Parathyroid adenoma (tissue), 2 donors: ENCODE measurements at regions not wholly inside any gene's neighbourhood (a gene's known extent, or its start where the extent isn't known, plus 50 kb on each side); places are given as distances from the start of the nearest gene placed in this dataset.

Source experiments
- H2AFZ ChIP-seq: fragments of 300-600 bp; sonication (generic); one replicate; pipeline ENCODE4 v1.7.0; 2017; ENCODE audit warnings: antibody characterized with exemption, mild to moderate bottlenecking
- H3K27ac ChIP-seq: fragments of 300-600 bp; sonication (generic); one replicate; pipeline ENCODE4 v1.7.0; 2017
- H3K27me3 ChIP-seq: fragments of 300-600 bp; sonication (generic); one replicate; pipeline ENCODE4 v1.7.0; 2017; ENCODE audit warnings: low read length; ENCODE audit not compliant: control insufficient read depth, insufficient read depth
- H3K36me3 ChIP-seq: fragments of 300-600 bp; sonication (generic); one replicate; pipeline ENCODE4 v1.7.0; 2017; ENCODE audit warnings: low read length; ENCODE audit not compliant: control insufficient read depth, insufficient read depth
- H3K4me1 ChIP-seq: fragments of 300-600 bp; sonication (generic); one replicate; pipeline ENCODE4 v1.7.0; 2017; ENCODE audit warnings: control low read depth
- H3K4me2 ChIP-seq: fragments of 300-600 bp; sonication (generic); one replicate; pipeline ENCODE4 v1.7.0; 2017; ENCODE audit warnings: low read length
- H3K4me3 ChIP-seq: fragments of 300-600 bp; sonication (generic); one replicate; pipeline ENCODE4 v1.7.0; 2017; ENCODE audit warnings: low read depth, low read length
- H3K79me2 ChIP-seq: fragments of 300-600 bp; sonication (generic); one replicate; pipeline ENCODE4 v1.7.0; 2017; ENCODE audit warnings: control low read depth
- H3K9ac ChIP-seq: fragments of 300-600 bp; sonication (generic); one replicate; pipeline ENCODE4 v1.7.0; 2017; ENCODE audit warnings: mild to moderate bottlenecking
- H3K9me3 ChIP-seq: fragments of 300-600 bp; sonication (generic); one replicate; pipeline ENCODE4 v1.7.0; 2017; ENCODE audit warnings: low read length; ENCODE audit not compliant: control insufficient read depth
- TF ChIP-seq, protein P1 (sequence below): fragments of 300-600 bp; sonication (generic); IDR thresholded peaks from one replicate; pipeline ENCODE4 v1.7.0; 2017; ENCODE audit warnings: antibody characterized with exemption, mild to moderate bottlenecking
- donor health status: primary hyperparathyroidism.

- peak overlapping the region; percentile 52 for H3K4me2 ChIP-seq
- no peak overlapping the region for H3K9ac ChIP-seq
- no peaks in the 10 kb centered on the region for H3K27me3 ChIP-seq
- H3K36me3 ChIP-seq = no peaks in the 10 kb centered on the region
- H3K79me2 ChIP-seq = no peaks in the 10 kb centered on the region
- H3K4me3 ChIP-seq = no peak overlapping the region
- H2AFZ ChIP-seq = peak overlapping the region; percentile 86
- H3K27ac ChIP-seq = peak overlapping the region; percentile 73
- H3K9me3 ChIP-seq = no peaks in the 10 kb centered on the region
- TF ChIP-seq, protein P1, sequence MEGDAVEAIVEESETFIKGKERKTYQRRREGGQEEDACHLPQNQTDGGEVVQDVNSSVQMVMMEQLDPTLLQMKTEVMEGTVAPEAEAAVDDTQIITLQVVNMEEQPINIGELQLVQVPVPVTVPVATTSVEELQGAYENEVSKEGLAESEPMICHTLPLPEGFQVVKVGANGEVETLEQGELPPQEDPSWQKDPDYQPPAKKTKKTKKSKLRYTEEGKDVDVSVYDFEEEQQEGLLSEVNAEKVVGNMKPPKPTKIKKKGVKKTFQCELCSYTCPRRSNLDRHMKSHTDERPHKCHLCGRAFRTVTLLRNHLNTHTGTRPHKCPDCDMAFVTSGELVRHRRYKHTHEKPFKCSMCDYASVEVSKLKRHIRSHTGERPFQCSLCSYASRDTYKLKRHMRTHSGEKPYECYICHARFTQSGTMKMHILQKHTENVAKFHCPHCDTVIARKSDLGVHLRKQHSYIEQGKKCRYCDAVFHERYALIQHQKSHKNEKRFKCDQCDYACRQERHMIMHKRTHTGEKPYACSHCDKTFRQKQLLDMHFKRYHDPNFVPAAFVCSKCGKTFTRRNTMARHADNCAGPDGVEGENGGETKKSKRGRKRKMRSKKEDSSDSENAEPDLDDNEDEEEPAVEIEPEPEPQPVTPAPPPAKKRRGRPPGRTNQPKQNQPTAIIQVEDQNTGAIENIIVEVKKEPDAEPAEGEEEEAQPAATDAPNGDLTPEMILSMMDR = no peak
- peaks cover 52% of the 10 kb centered on the region for H3K4me1 ChIP-seq
Measured at GRCh38 chr10:44309939-44310761, 74.7 kb downstream of the CXCL12 start.

- Histone ChIP-seq H3K4me3 (no peak overlapping the region), H3K27me3 (no peaks in the 10 kb centered on the region), H3K79me2 (no peaks in the 10 kb centered on the region), H3K4me1 (peaks cover 48% of the 10 kb centered on the region), H3K9ac (no peak overlapping the region), H2AFZ (peak overlapping the region; percentile 56), H3K4me2 (no peak overlapping the region), H3K27ac (peak overlapping the region; percentile 73), H3K36me3 (no peaks in the 10 kb centered on the region), H3K9me3 (no peaks in the 10 kb centered on the region)
- TF ChIP-seq, protein P1 = no peak
Measured at GRCh38 chr10:44309361-44309760, 75.5 kb downstream of the CXCL12 start.

DNA sequence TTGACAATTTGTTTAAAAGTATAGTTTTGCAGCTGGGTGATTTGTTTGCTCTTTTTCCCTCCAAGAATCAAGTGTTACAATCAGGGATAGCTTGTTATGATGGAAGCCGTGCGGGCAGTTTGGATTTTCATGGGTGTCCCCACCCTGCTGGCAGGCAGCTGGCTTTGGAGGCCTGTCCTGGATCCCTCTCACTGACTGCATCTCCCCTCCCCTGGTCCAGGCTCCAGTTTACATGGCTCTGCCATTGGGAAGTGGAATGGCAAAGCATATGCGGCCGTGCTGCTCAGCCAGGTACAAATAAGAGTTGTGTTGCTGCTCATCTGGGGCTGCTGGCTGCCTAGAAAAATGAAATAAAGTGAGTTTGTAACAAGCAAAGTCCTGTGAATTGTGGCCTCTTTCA lies 76.0 kb downstream of the CXCL12 start:
- Histone ChIP-seq H3K9me3 (no peaks in the 10 kb centered on the region), H3K4me3 (no peak overlapping the region), H3K4me1 (peaks cover 45% of the 10 kb centered on the region), H2AFZ (peak overlapping the region; percentile 56), H3K36me3 (no peaks in the 10 kb centered on the region), H3K27ac (peak overlapping the region; percentile 73), H3K27me3 (no peaks in the 10 kb centered on the region), H3K4me2 (no peak overlapping the region), H3K79me2 (no peaks in the 10 kb centered on the region), H3K9ac (no peak overlapping the region)
- TF ChIP-seq, protein P1 = no peak

DNA sequence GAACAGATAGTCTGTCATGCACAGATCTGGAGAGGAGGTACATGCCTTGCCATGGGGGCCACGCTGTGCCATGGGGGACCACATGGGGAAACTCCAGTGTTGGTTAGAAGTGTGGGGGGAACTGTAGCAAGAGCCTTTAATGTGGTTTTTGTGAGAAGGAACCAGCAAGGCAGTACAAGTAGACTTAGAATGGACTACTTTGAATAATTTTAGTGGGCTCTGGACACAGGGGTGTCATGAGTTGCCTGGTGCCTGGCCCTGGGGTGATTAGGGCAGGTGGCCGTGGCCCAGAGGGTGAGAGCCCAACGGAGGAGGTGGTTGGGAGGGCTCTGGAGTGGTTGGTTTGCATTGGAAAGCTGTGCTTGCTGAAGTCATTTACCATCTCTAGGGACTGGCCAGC lies 77.2 kb downstream of the CXCL12 start:
- H3K9me3 ChIP-seq = no peaks in the 10 kb centered on the region
- H3K79me2 ChIP-seq = no peaks in the 10 kb centered on the region
- H3K4me1 ChIP-seq = peaks cover 42% of the 10 kb centered on the region
- no peak overlapping the region for H3K4me2 ChIP-seq
- TF ChIP-seq, protein P1 = no peak
- no peaks in the 10 kb centered on the region for H3K36me3 ChIP-seq
- H2AFZ ChIP-seq = peak overlapping the region; percentile 51
- no peaks in the 10 kb centered on the region for H3K27me3 ChIP-seq
- peak overlapping the region; percentile 73 for H3K27ac ChIP-seq
- H3K9ac ChIP-seq = no peak overlapping the region
- no peak overlapping the region for H3K4me3 ChIP-seq

DNA sequence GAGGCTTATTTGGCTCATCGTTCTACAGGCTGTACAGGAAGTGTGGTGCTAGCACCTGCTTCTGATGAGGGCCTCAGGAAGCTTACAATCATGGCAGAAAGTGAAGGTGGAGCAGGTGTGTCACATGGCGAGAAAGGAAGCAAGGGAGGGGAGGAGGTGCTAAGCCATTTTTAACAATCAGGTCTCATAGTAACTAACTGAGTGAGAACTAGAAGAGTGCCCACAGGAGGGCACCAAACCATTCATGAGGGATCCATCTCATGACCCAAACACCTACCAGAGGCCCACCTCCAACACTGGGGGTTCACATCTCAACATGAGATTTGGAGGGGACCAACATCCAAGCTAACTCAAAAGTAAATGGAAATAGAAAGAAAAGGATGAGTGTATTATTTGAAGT lies 78.1 kb downstream of the CXCL12 start:
- H3K9ac ChIP-seq = no peak overlapping the region
- peaks cover 49% of the 10 kb centered on the region for H3K4me1 ChIP-seq
- no peaks in the 10 kb centered on the region for H3K79me2 ChIP-seq
- H3K4me3 ChIP-seq = no peak overlapping the region
- no peaks in the 10 kb centered on the region for H3K9me3 ChIP-seq
- TF ChIP-seq, protein P1 = peak; percentile 54
- H3K4me2 ChIP-seq = no peak overlapping the region
- peak overlapping the region; percentile 44 for H2AFZ ChIP-seq
- no peaks in the 10 kb centered on the region for H3K27me3 ChIP-seq
- H3K27ac ChIP-seq = no peak overlapping the region
- no peaks in the 10 kb centered on the region for H3K36me3 ChIP-seq
